BJ (cell line): ENCODE measurements at regions not wholly inside any gene's neighbourhood (a gene's known extent, or its start where the extent isn't known, plus 50 kb on each side); places are given as distances from the start of the nearest gene placed in this dataset.
"Not testable (repeated sequence)": the region's sequence is repeated elsewhere in the genome, so short reads cannot be mapped to it uniquely, and the experiment has no call there.

ENCODE experiments used
- CTCF ChIA-PET: fragments of 350-600 bp; formaldehyde crosslinking; extraction: SDS; loops from one replicate; lab custom pipeline; 2021; ENCODE audit warnings: antibody characterized with exemption, inconsistent platforms; lab: Yijun Ruan, JAX
- POLR2A ChIA-PET: fragments of 300-600 bp; sonication (Branson Sonifier 250); formaldehyde crosslinking; extraction: SDS; loops from one replicate; lab custom pipeline; 2021; ENCODE audit warnings: antibody characterized with exemption; lab: Charles Lee
- DNase-seq: peaks from one replicate; pipeline ENCODE4 v3.0.0-alpha.2; 2011; ENCODE audit warnings: low read depth
- H3K27me3 ChIP-seq: 2 replicates; pipeline ENCODE4 v1.6.0; 2011; ENCODE audit warnings: low read length; ENCODE audit not compliant: control insufficient read depth, insufficient read depth
- H3K36me3 ChIP-seq: 2 replicates; pipeline ENCODE4 v1.5.1; 2011; ENCODE audit warnings: low read length; ENCODE audit not compliant: control insufficient read depth, insufficient read depth
- H3K4me3 ChIP-seq: 2 replicates; pipeline ENCODE4 v1.5.1; 2011; ENCODE audit warnings: low read depth, mild to moderate bottlenecking, control low read depth, low read length
- TF ChIP-seq, protein P1 (sequence below): IDR thresholded peaks from 2 replicates; pipeline ENCODE4 v1.5.1; 2011; ENCODE audit warnings: low read depth, mild to moderate bottlenecking, control low read depth, inconsistent platforms, low read length, moderate library complexity; ENCODE audit not compliant: insufficient read depth

DNA sequence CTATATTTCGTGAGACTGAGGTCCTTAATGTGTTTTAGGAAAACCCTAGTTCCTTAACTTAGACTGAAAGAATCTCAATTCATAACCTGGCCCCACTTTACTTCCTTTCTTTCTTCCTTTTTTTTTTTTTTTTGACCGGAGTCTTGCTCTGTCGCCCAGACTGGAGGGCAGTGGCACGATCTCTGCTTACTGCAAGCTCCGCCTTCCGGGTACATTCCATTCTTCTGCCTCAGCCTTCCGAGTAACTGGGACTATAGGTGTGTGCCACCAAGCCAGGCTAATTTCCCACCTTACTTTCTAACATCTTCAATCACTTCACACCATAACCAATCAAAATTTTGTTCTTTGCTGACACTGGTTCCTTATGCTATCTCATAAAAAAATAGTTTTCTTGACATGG, 2097.0 kb downstream of the PCDH9 start:
- TF ChIP-seq, protein P1, sequence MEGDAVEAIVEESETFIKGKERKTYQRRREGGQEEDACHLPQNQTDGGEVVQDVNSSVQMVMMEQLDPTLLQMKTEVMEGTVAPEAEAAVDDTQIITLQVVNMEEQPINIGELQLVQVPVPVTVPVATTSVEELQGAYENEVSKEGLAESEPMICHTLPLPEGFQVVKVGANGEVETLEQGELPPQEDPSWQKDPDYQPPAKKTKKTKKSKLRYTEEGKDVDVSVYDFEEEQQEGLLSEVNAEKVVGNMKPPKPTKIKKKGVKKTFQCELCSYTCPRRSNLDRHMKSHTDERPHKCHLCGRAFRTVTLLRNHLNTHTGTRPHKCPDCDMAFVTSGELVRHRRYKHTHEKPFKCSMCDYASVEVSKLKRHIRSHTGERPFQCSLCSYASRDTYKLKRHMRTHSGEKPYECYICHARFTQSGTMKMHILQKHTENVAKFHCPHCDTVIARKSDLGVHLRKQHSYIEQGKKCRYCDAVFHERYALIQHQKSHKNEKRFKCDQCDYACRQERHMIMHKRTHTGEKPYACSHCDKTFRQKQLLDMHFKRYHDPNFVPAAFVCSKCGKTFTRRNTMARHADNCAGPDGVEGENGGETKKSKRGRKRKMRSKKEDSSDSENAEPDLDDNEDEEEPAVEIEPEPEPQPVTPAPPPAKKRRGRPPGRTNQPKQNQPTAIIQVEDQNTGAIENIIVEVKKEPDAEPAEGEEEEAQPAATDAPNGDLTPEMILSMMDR, result no peak
- ChIA-PET CTCF (no interaction called here), POLR2A (no interaction called here)

DNA sequence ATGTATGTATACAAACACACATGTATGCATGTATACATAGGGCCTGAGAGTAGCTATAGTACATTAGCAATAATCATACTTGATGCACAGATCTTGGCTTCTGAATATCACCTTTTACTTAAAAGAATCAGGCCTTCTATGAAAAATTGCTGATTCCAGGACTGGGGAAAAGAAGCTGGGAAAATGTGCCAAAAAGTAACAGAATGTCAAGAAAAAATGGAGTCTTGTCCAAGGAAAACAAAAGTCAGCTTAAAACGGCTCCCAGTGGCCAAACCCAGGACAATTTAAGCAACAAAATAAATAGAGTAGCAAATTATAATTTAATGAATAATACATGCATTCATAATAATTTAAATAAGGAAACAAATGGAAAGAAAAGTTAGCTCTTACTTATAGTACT, 2104.9 kb downstream of the PCDH9 start:
- ChIA-PET POLR2A (no interaction called here), CTCF (no interaction called here)
- TF ChIP-seq, protein P1, result no peak
- Histone ChIP-seq H3K4me3 (no peak overlapping the region), H3K27me3 (no peaks in the 10 kb centered on the region), H3K36me3 (no peaks in the 10 kb centered on the region)
- DNase-seq, result no peak

More for the DNA sequence above, 2097.0 kb downstream of the PCDH9 start:
- Histone ChIP-seq H3K27me3 (no peaks in the 10 kb centered on the region), H3K4me3 (no peak overlapping the region), H3K36me3 (no peaks in the 10 kb centered on the region)
- no peak for DNase-seq

DNA sequence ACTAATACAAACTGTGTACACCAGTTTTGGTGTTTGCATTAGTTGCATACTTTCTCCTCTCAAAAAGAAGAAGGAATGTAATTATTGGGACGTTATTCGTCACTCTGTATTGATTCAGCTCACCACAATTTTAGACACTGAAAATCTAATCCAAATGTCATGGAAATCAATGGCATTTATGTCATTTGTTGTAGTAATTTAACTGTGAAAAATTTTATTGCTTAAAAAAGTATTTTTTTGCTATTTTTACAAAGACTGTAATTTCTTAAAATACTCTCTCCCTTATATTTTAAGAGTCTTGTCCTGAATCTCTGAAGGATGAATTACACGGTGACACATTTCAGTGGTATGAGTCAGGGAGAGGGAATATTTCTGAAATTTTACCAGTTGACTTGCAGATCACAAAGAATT, 2117.6 kb downstream of the PCDH9 start:
- Histone ChIP-seq H3K36me3 (no peaks in the 10 kb centered on the region), H3K4me3 (no peak overlapping the region), H3K27me3 (no peaks in the 10 kb centered on the region)
- TF ChIP-seq, protein P1, result no peak
- POLR2A ChIA-PET, result no interaction called here
- CTCF ChIA-PET, result interaction anchor here (0.6 kb wide), 1 partner anchor 744 kb away, joined by 3 read pairs; no protein-coding TSS in a partner anchor
- DNase-seq, result peak; percentile 90

DNA sequence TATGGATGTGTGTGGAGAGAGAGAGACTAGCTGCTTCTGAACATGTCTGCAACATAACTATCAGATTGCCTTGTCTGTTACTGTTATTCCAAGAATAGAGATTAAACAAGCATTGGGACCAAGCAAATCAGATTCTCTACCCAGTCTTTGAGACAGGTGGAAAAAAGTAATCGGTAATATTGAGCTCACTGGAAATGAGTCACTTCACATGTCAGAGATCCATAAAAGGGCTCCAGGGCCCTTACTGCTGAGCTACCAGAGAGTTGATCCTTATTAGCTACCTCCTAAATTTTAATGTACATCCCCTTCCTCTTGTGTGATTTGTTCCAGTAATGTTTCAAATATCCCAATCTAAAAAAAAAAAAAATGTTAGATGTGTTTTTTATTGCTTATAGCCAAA, 2118.0 kb downstream of the PCDH9 start:
- no peaks in the 10 kb centered on the region for H3K36me3 ChIP-seq
- H3K4me3 ChIP-seq, result no peak overlapping the region
- TF ChIP-seq, protein P1, result no peak
- CTCF ChIA-PET, result interaction anchor here (0.6 kb wide), 1 partner anchor 744 kb away, joined by 3 read pairs; no protein-coding TSS in a partner anchor
- no peaks in the 10 kb centered on the region for H3K27me3 ChIP-seq
- POLR2A ChIA-PET, result no interaction called here
- no peak for DNase-seq

DNA sequence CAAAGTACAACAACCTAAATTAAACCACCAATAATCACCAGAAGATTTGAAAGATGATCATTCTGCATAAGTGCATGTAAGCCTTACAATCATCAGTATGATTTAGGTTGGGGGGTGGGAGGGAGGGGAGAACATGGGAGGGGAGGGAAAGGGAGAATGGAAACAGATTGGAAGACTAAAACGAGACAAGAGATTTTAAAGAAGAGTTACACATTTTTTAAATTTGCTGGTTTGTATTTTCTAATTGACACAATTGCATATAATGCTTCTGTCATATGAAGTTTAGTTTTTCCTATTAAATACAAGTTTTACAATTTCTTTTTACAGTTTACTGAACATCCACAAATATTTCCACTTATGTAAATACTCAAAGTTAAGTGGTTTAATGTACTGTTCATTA, 2118.9 kb downstream of the PCDH9 start:
- H3K36me3 ChIP-seq, result no peaks in the 10 kb centered on the region
- ChIA-PET CTCF (no interaction called here), POLR2A (no interaction called here)
- H3K4me3 ChIP-seq, result no peak overlapping the region
- DNase-seq, result no peak
- TF ChIP-seq, protein P1, result no peak
- H3K27me3 ChIP-seq, result no peaks in the 10 kb centered on the region

DNA sequence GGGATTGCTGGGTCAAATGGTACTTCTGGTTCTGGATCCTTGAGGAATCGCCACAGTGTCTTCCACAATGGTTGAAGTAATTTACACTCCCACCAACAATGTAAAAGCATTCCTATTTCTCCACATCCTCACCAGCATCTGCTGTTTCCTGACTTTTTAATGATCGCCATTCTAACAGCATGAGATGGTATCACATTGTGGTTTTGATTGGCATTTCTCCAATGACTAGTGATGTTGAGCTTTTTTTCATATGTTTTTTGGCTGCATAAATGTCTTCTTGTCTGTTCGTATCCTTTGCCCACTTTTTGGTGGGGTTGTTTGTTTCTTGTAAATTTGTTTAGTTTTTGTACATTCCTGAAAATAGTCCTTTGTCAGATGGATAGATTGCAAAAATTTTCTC, 2125.7 kb downstream of the PCDH9 start:
- POLR2A ChIA-PET, result not testable (repeated sequence)

More for the DNA sequence above, 2125.7 kb downstream of the PCDH9 start:
- DNase-seq, H3K36me3 ChIP-seq, H3K27me3 ChIP-seq, H3K4me3 ChIP-seq, CTCF ChIA-PET: not testable (repeated sequence)
